ENCODE measurements at regions not wholly inside any gene's neighbourhood (a gene's known extent, or its start where the extent isn't known, plus 50 kb on each side); places are given as distances from the start of the nearest gene placed in this dataset.

DNA sequence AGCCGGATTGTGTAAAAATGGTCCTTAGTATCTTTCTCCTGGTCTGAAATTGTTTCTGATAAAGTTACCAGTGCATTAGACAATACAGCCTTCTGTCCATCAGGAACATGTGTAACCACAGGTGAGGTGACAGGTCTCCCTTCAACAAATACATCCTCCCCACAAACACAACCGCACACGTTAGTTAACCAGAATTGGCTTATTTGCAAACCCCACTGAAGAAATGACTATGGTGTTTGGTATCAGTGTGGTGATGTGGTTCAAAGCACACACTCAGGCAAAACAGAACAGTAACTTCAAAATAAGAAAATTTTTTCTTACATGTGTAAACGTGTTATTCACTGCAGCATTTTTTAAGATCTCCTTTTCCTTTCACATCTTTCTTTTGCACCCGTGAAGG is 517.2 kb upstream of the NR5A2 start:
- Histone ChIP-seq H2AFZ (replicated peaks) (no peak overlapping the region), H3K4me3 (no peak overlapping the region), H3K4me2 (no peak overlapping the region), H3K27me3 (no peaks in the 10 kb centered on the region), H3K9me3 (ENCODE audit: low read depth) (no peaks in the 10 kb centered on the region), H3F3A (ENCODE audit: low read depth) (peaks cover 10% of the 10 kb centered on the region), H3K4me1 (peaks cover 16% of the 10 kb centered on the region), H3K27ac (no peak overlapping the region), H3K9ac (no peak overlapping the region), H3K79me2 (ENCODE audit: low read depth) (no peaks in the 10 kb centered on the region), H3K36me3 (no peaks in the 10 kb centered on the region), H4K20me1 (ENCODE audit: low read depth) (no peaks in the 10 kb centered on the region)
- Mint-ChIP-seq H3K27ac (no peak overlapping the region), H3K36me3 (no peaks in the 10 kb centered on the region), H3K4me3 (no peak overlapping the region), H3K9me3 (no peaks in the 10 kb centered on the region), H3K4me1 (peaks cover 18% of the 10 kb centered on the region), H3K27me3 (ENCODE audit: insufficient read depth, low read depth) (peaks cover 17% of the 10 kb centered on the region)
- no peak for DNase-seq (ENCODE audit: low spot score)
- no peak for TF ChIP-seq EZH2phosphoT487 (IDR thresholded peaks at IDR 0.05)
- no peak for TF ChIP-seq EZH2 (IDR thresholded peaks at IDR 0.05)
- TF ChIP-seq, protein P1, sequence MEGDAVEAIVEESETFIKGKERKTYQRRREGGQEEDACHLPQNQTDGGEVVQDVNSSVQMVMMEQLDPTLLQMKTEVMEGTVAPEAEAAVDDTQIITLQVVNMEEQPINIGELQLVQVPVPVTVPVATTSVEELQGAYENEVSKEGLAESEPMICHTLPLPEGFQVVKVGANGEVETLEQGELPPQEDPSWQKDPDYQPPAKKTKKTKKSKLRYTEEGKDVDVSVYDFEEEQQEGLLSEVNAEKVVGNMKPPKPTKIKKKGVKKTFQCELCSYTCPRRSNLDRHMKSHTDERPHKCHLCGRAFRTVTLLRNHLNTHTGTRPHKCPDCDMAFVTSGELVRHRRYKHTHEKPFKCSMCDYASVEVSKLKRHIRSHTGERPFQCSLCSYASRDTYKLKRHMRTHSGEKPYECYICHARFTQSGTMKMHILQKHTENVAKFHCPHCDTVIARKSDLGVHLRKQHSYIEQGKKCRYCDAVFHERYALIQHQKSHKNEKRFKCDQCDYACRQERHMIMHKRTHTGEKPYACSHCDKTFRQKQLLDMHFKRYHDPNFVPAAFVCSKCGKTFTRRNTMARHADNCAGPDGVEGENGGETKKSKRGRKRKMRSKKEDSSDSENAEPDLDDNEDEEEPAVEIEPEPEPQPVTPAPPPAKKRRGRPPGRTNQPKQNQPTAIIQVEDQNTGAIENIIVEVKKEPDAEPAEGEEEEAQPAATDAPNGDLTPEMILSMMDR (IDR thresholded peaks at IDR 0.05), result no peak

DNA sequence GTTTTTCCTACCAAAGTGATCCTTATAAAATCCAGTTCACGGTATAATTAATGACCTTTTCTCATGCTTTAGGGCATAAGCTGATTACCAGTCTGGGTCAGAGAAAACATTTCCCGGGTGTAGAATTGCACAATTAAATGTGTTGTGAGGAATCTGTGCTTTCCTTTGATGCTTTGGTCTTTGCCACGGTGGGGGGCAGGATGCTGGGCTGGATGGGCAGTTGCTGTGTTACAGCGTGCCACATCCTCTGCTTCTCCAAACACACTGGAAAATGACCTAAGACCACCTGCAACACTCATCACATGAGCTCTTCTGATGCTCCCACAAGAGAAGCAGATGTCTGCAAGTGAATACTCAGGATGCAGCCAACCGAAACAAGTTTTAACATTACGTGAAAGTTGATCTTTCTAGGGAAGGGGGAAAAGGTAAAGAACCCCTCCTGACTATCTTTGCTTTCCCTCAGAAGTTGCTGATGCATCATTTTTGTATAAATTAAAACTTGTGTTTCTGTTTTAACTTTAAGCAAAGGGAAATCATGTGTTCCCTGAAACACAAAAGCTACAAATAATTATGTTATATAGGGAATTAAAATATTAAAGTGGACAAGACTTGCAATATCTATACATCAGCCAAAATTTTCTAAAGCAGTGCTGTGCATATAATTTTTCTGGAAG is 515.3 kb upstream of the NR5A2 start:
- H3K9ac ChIP-seq, result no peak overlapping the region
- H3K4me3 Mint-ChIP-seq, result peak overlapping the region; percentile 60
- H3K27me3 ChIP-seq, result no peaks in the 10 kb centered on the region
- no peaks in the 10 kb centered on the region for H4K20me1 ChIP-seq (ENCODE audit: low read depth)
- no peak overlapping the region for H2AFZ ChIP-seq (replicated peaks)
- H3K36me3 ChIP-seq, result no peaks in the 10 kb centered on the region
- DNase-seq (ENCODE audit: low spot score), result peak; percentile 80
- H3K27ac ChIP-seq, result peak overlapping the region; percentile 10
- peaks cover 20% of the 10 kb centered on the region for H3K4me1 ChIP-seq
- H3K4me2 ChIP-seq, result peak overlapping the region; percentile 41
- no peaks in the 10 kb centered on the region for H3K36me3 Mint-ChIP-seq
- peaks cover 10% of the 10 kb centered on the region for H3F3A ChIP-seq (ENCODE audit: low read depth)
- no peaks in the 10 kb centered on the region for H3K9me3 ChIP-seq (ENCODE audit: low read depth)
- H3K27ac Mint-ChIP-seq, result peak overlapping the region; percentile 83
- TF ChIP-seq, protein P1 (IDR thresholded peaks at IDR 0.05), result no peak
- TF ChIP-seq EZH2phosphoT487 (IDR thresholded peaks at IDR 0.05) (no peak), EZH2 (IDR thresholded peaks at IDR 0.05) (no peak)
- peaks cover 22% of the 10 kb centered on the region for H3K4me1 Mint-ChIP-seq
- no peak overlapping the region for H3K4me3 ChIP-seq
- peaks cover 17% of the 10 kb centered on the region for H3K27me3 Mint-ChIP-seq (ENCODE audit: insufficient read depth, low read depth)
- no peaks in the 10 kb centered on the region for H3K79me2 ChIP-seq (ENCODE audit: low read depth)
- no peaks in the 10 kb centered on the region for H3K9me3 Mint-ChIP-seq

DNA sequence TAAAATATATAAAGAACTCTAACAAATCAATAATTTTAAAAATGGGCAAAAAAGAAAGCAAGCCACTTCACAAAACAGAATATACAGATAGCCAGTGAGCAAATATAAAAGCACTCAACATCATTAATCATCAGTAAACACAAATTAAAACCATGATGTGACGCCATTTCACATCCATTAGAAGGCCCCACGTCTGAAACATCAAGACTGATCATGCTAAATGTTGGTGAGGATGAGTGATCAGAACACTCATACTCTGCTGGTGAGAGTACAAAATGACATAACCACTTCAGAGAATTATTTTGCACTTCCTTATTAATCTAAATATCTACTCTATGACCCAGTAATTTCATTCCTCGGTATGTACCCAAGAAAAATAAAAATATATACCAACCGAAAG is 512.2 kb upstream of the NR5A2 start:
- no peaks in the 10 kb centered on the region for H4K20me1 ChIP-seq (ENCODE audit: low read depth)
- Mint-ChIP-seq H3K27me3 (ENCODE audit: insufficient read depth, low read depth) (peaks cover 12% of the 10 kb centered on the region), H3K4me1 (peaks cover 18% of the 10 kb centered on the region), H3K27ac (no peak overlapping the region), H3K36me3 (no peaks in the 10 kb centered on the region), H3K9me3 (no peaks in the 10 kb centered on the region), H3K4me3 (no peak overlapping the region)
- H3K36me3 ChIP-seq, result no peaks in the 10 kb centered on the region
- DNase-seq (ENCODE audit: low spot score), result no peak
- H2AFZ ChIP-seq (replicated peaks), result no peak overlapping the region
- H3K9me3 ChIP-seq (ENCODE audit: low read depth), result no peaks in the 10 kb centered on the region
- no peaks in the 10 kb centered on the region for H3K27me3 ChIP-seq
- H3K4me3 ChIP-seq, result no peak overlapping the region
- TF ChIP-seq EZH2phosphoT487 (IDR thresholded peaks at IDR 0.05), result no peak
- TF ChIP-seq, protein P1 (IDR thresholded peaks at IDR 0.05), result no peak
- no peak for TF ChIP-seq EZH2 (IDR thresholded peaks at IDR 0.05)
- H3K4me1 ChIP-seq, result peaks cover 20% of the 10 kb centered on the region
- no peaks in the 10 kb centered on the region for H3K79me2 ChIP-seq (ENCODE audit: low read depth)
- H3F3A ChIP-seq (ENCODE audit: low read depth), result peaks cover 10% of the 10 kb centered on the region
- no peak overlapping the region for H3K27ac ChIP-seq
- H3K4me2 ChIP-seq, result no peak overlapping the region
- H3K9ac ChIP-seq, result no peak overlapping the region

Data from neural progenitor cell (in vitro differentiated cells).